Activated CD8-positive, alpha-beta T cell treated with anti-CD3 and anti-CD28 coated beads for 36 hours (primary cell): ENCODE measurements at regions not wholly inside any gene's neighbourhood (a gene's known extent, or its start where the extent isn't known, plus 50 kb on each side); places are given as distances from the start of the nearest gene placed in this dataset.

Source experiments
- ATAC-seq: fragments of 200-7000 bp; cut with Tn5 transposase; one replicate; pipeline ENCODE4 v1.10.0; 2021; ENCODE audit warnings: mild to moderate bottlenecking, moderate library complexity
- CTCF ChIA-PET: fragments of 350-600 bp; sonication (Branson Sonifier 250); formaldehyde crosslinking; loops from one replicate; lab custom pipeline; 2021; ENCODE audit warnings: antibody characterized with exemption; lab: Charles Lee
- POLR2A ChIA-PET: fragments of 350-600 bp; sonication (Branson Sonifier 250); formaldehyde crosslinking; loops from one replicate; lab custom pipeline; 2021; ENCODE audit warnings: antibody characterized with exemption; lab: Charles Lee
- DNase-seq: peaks from one replicate; pipeline ENCODE4 v3.0.0-alpha.2; 2020
- H3K27ac Mint-ChIP-seq: one replicate; pipeline ENCODE4 v1.8.0; 2021; ENCODE audit warnings: mild to moderate bottlenecking, mixed read lengths
- H3K27me3 Mint-ChIP-seq: one replicate; pipeline ENCODE4 v1.8.0; 2021; ENCODE audit warnings: mixed read lengths
- H3K36me3 Mint-ChIP-seq: one replicate; pipeline ENCODE4 v1.8.0; 2021; ENCODE audit warnings: low read depth, mixed read lengths
- H3K4me1 Mint-ChIP-seq: one replicate; pipeline ENCODE4 v1.8.0; 2021; ENCODE audit warnings: low read depth, mixed read lengths
- H3K4me3 Mint-ChIP-seq: one replicate; pipeline ENCODE4 v1.8.0; 2021; ENCODE audit warnings: mild to moderate bottlenecking, moderate library complexity, mixed read lengths
- H3K9me3 Mint-ChIP-seq: one replicate; pipeline ENCODE4 v1.8.0; 2021; ENCODE audit warnings: mixed read lengths
- CTCF ChIP-seq: fragments of 200-600 bp; IDR thresholded peaks from one replicate; pipeline ENCODE4 v1.8.0; 2022; ENCODE audit warnings: antibody characterized with exemption, mild to moderate bottlenecking
- intact Hi-C: fragments of 100-400 bp; cut with micrococcal nuclease; formaldehyde crosslinking; loops from one replicate; pipeline ENCODE4 v1.10.0; 2022

GRCh38 chr17:14755002-14755401, 454.1 kb downstream of the HS3ST3B1 start:
- H3K27ac Mint-ChIP-seq: no peak overlapping the region
- intact Hi-C loops: no loop called here
- no peak for DNase-seq
- no peaks in the 10 kb centered on the region for H3K9me3 Mint-ChIP-seq
- no peak overlapping the region for H3K4me3 Mint-ChIP-seq
- POLR2A ChIA-PET: no interaction called here
- CTCF ChIA-PET: no interaction called here
- H3K36me3 Mint-ChIP-seq: no peaks in the 10 kb centered on the region
- no peak for ATAC-seq
- peaks cover 1% of the 10 kb centered on the region for H3K27me3 Mint-ChIP-seq
- H3K4me1 Mint-ChIP-seq: peaks cover 3% of the 10 kb centered on the region
- TF ChIP-seq CTCF: no peak

- Mint-ChIP-seq H3K27ac (no peak overlapping the region), H3K36me3 (no peaks in the 10 kb centered on the region), H3K4me1 (peaks cover 3% of the 10 kb centered on the region), H3K9me3 (no peaks in the 10 kb centered on the region), H3K27me3 (peaks cover 3% of the 10 kb centered on the region), H3K4me3 (no peak overlapping the region)
- no peak for ATAC-seq
- no peak for DNase-seq
- no peak for TF ChIP-seq CTCF
- POLR2A ChIA-PET: no interaction called here
- intact Hi-C loops: no loop called here
- CTCF ChIA-PET: no interaction called here
Measured at GRCh38 chr17:14753383-14753782, 452.5 kb downstream of the HS3ST3B1 start.

- Mint-ChIP-seq H3K4me3 (no peak overlapping the region), H3K27ac (no peak overlapping the region), H3K27me3 (peaks cover 3% of the 10 kb centered on the region), H3K36me3 (no peaks in the 10 kb centered on the region), H3K9me3 (no peaks in the 10 kb centered on the region), H3K4me1 (peaks cover 5% of the 10 kb centered on the region)
- POLR2A ChIA-PET: no interaction called here
- DNase-seq: no peak
- no peak for ATAC-seq
- intact Hi-C loops: no loop called here
- no peak for TF ChIP-seq CTCF
- CTCF ChIA-PET: no interaction called here
Measured at GRCh38 chr17:14752011-14752410, 451.1 kb downstream of the HS3ST3B1 start.

- intact Hi-C loops: no loop called here
- no peak for TF ChIP-seq CTCF
- no peaks in the 10 kb centered on the region for H3K36me3 Mint-ChIP-seq
- ChIA-PET CTCF (no interaction called here), POLR2A (no interaction called here)
- DNase-seq (no peak), ATAC-seq (no peak)
- no peaks in the 10 kb centered on the region for H3K9me3 Mint-ChIP-seq
- H3K27me3 Mint-ChIP-seq: peaks cover 3% of the 10 kb centered on the region
- peaks cover 2% of the 10 kb centered on the region for H3K4me1 Mint-ChIP-seq
- H3K4me3 Mint-ChIP-seq: no peak overlapping the region
- no peak overlapping the region for H3K27ac Mint-ChIP-seq
Measured at GRCh38 chr17:14750866-14751265, 450.0 kb downstream of the HS3ST3B1 start.

- H3K27ac Mint-ChIP-seq: no peak overlapping the region
- H3K4me1 Mint-ChIP-seq: peaks cover 2% of the 10 kb centered on the region
- DNase-seq (no peak), ATAC-seq (no peak)
- intact Hi-C loops: no loop called here
- H3K4me3 Mint-ChIP-seq: no peak overlapping the region
- POLR2A ChIA-PET: no interaction called here
- peaks cover 1% of the 10 kb centered on the region for H3K27me3 Mint-ChIP-seq
- TF ChIP-seq CTCF: no peak
- H3K9me3 Mint-ChIP-seq: no peaks in the 10 kb centered on the region
- no peaks in the 10 kb centered on the region for H3K36me3 Mint-ChIP-seq
- CTCF ChIA-PET: no interaction called here
Measured at GRCh38 chr17:14749269-14749668, 448.4 kb downstream of the HS3ST3B1 start.
